HEK293 (cell line): ENCODE measurements at regions not wholly inside any gene's neighbourhood (a gene's known extent, or its start where the extent isn't known, plus 50 kb on each side); places are given as distances from the start of the nearest gene placed in this dataset.
A peak's percentile ranks its signal among the peaks of the same experiment; 100 is the strongest.

Experiments
- CTCF ChIA-PET: fragments of 350-600 bp; formaldehyde crosslinking; extraction: SDS; loops from one replicate; lab custom pipeline; 2021; ENCODE audit warnings: antibody characterized with exemption; lab: Yijun Ruan, JAX
- POLR2A ChIA-PET: fragments of 300-600 bp; formaldehyde crosslinking; extraction: SDS; loops from one replicate; lab custom pipeline; 2020; ENCODE audit warnings: antibody characterized with exemption, inconsistent platforms; lab: Yijun Ruan, JAX
- H3K27ac ChIP-seq: fragments of 200-500 bp; sonication (Bioruptor generic); 2 replicates; pipeline ENCODE4 v1.5.1; 2014; ENCODE audit warnings: low read depth, low read length, control low read depth, inconsistent platforms; ENCODE audit errors: extremely low read depth
- H3K36me3 ChIP-seq, 2 experiments: fragments of 200-500 bp in 1 of 2; sonication (Bioruptor generic) in 1 of 2; 1 replicate in 1 of 2; 2 replicates in 1 of 2; pipeline ENCODE4 v1.5.1; 2014 to 2017; ENCODE audit warnings: inconsistent platforms in 2 of 2, low read length in 2 of 2; ENCODE audit not compliant: control insufficient read depth in 2 of 2, insufficient read depth in 1 of 2
- H3K4me1 ChIP-seq: fragments of 200-500 bp; sonication (Bioruptor generic); 2 replicates; pipeline ENCODE4 v1.5.1; 2014; ENCODE audit warnings: mild to moderate bottlenecking, low read length, inconsistent platforms; ENCODE audit not compliant: control insufficient read depth, insufficient read depth
- H3K4me3 ChIP-seq: 2 replicates; pipeline ENCODE4 v1.5.1; 2011; ENCODE audit warnings: low read depth, mild to moderate bottlenecking, control low read depth, low read length, moderate library complexity
- H3K9me3 ChIP-seq: fragments of 200-500 bp; sonication (Bioruptor generic); 2 replicates; pipeline ENCODE4 v1.5.1; 2014; ENCODE audit warnings: low read depth, low read length, inconsistent platforms; ENCODE audit not compliant: control insufficient read depth, insufficient read depth
- HIC1 ChIP-seq: fragments of 450-650 bp; formaldehyde crosslinking; IDR thresholded peaks from 2 replicates; pipeline ENCODE4 v1.5.1; 2016; ENCODE audit warnings: missing biosample characterization, missing genetic modification characterization
- IKZF3 ChIP-seq: fragments of 450-650 bp; IDR thresholded peaks from 2 replicates; pipeline ENCODE4 v1.5.0; 2018; ENCODE audit warnings: missing biosample characterization, mild to moderate bottlenecking, missing genetic modification characterization, moderate library complexity
- INSM2 ChIP-seq: fragments of 450-650 bp; formaldehyde crosslinking; IDR thresholded peaks from 2 replicates; pipeline ENCODE4 v1.5.1; 2016; ENCODE audit warnings: missing biosample characterization, missing genetic modification characterization
- KLF16 ChIP-seq: fragments of 450-650 bp; formaldehyde crosslinking; IDR thresholded peaks from 2 replicates; pipeline ENCODE4 v1.5.1; 2017; ENCODE audit warnings: missing biosample characterization, missing genetic modification characterization
- KLF8 ChIP-seq: fragments of 450-650 bp; formaldehyde crosslinking; IDR thresholded peaks from 2 replicates; pipeline ENCODE4 v1.5.1; 2016; ENCODE audit warnings: missing biosample characterization, missing genetic modification characterization
- OVOL3 ChIP-seq: fragments of 450-650 bp; formaldehyde crosslinking; IDR thresholded peaks from 2 replicates; pipeline ENCODE4 v1.5.1; 2016; ENCODE audit warnings: missing biosample characterization, missing genetic modification characterization
- SP3 ChIP-seq: fragments of 450-650 bp; formaldehyde crosslinking; IDR thresholded peaks from 2 replicates; pipeline ENCODE4 v1.5.1; 2016; ENCODE audit warnings: missing biosample characterization, missing genetic modification characterization
- SP7 ChIP-seq: fragments of 450-650 bp; formaldehyde crosslinking; IDR thresholded peaks from 2 replicates; pipeline ENCODE4 v1.5.1; 2016; ENCODE audit warnings: missing biosample characterization, missing genetic modification characterization
- TCF7L2 ChIP-seq: IDR thresholded peaks from 2 replicates; pipeline ENCODE4 v1.6.1; 2011; ENCODE audit warnings: low read depth, mild to moderate bottlenecking, inconsistent platforms, low read length, moderate library complexity, borderline replicate concordance
- ZBTB17 ChIP-seq: fragments of 450-650 bp; formaldehyde crosslinking; IDR thresholded peaks from 2 replicates; pipeline ENCODE4 v1.5.1; 2016; ENCODE audit warnings: missing biosample characterization, missing genetic modification characterization
- ZBTB26 ChIP-seq: fragments of 450-650 bp; formaldehyde crosslinking; optimal IDR thresholded peaks from 2 replicates; pipeline ENCODE3; 2016; ENCODE audit warnings: missing biosample characterization, mild to moderate bottlenecking, missing genetic modification characterization
- ZFP37 ChIP-seq: fragments of 450-650 bp; formaldehyde crosslinking; IDR thresholded peaks from 2 replicates; pipeline ENCODE4 v1.5.1; 2016; ENCODE audit warnings: missing biosample characterization, missing genetic modification characterization
- ZFP41 ChIP-seq: fragments of 450-650 bp; formaldehyde crosslinking; IDR thresholded peaks from 2 replicates; pipeline ENCODE4 v1.5.1; 2016; ENCODE audit warnings: missing biosample characterization, missing genetic modification characterization, borderline replicate concordance
- ZNF121 ChIP-seq: fragments of 450-650 bp; formaldehyde crosslinking; IDR thresholded peaks from 2 replicates; pipeline ENCODE4 v1.5.1; 2016; ENCODE audit warnings: missing biosample characterization, missing genetic modification characterization
- ZNF146 ChIP-seq: fragments of 450-650 bp; formaldehyde crosslinking; IDR thresholded peaks from 2 replicates; pipeline ENCODE4 v1.5.1; 2016; ENCODE audit warnings: missing biosample characterization, missing genetic modification characterization
- ZNF2 ChIP-seq: fragments of 450-650 bp; formaldehyde crosslinking; IDR thresholded peaks from 2 replicates; pipeline ENCODE4 v1.5.1; 2016; ENCODE audit warnings: missing biosample characterization, missing genetic modification characterization
- ZNF266 ChIP-seq: fragments of 450-650 bp; formaldehyde crosslinking; IDR thresholded peaks from 2 replicates; pipeline ENCODE4 v1.5.1; 2016; ENCODE audit warnings: missing biosample characterization, missing genetic modification characterization, low read depth
- ZNF501 ChIP-seq: fragments of 450-650 bp; formaldehyde crosslinking; IDR thresholded peaks from 2 replicates; pipeline ENCODE4 v1.5.1; 2016; ENCODE audit warnings: missing biosample characterization, missing genetic modification characterization
- ZNF549 ChIP-seq: fragments of 450-650 bp; IDR thresholded peaks from 2 replicates; pipeline ENCODE4 v1.5.1; 2018; ENCODE audit warnings: missing biosample characterization, missing genetic modification characterization, mild to moderate bottlenecking, inconsistent platforms, moderate library complexity
- ZNF707 ChIP-seq: fragments of 450-650 bp; formaldehyde crosslinking; IDR thresholded peaks from 2 replicates; pipeline ENCODE4 v1.5.1; 2016; ENCODE audit warnings: missing biosample characterization, missing genetic modification characterization
- ZNF777 ChIP-seq: fragments of 450-650 bp; formaldehyde crosslinking; IDR thresholded peaks from 2 replicates; pipeline ENCODE4 v1.5.1; 2017; ENCODE audit warnings: missing biosample characterization, missing genetic modification characterization, borderline replicate concordance

- H3K4me1 ChIP-seq = no peaks in the 10 kb centered on the region
- no peaks in the 10 kb centered on the region for H3K36me3 ChIP-seq
- CTCF ChIA-PET = no interaction called here
- H3K4me3 ChIP-seq = no peak overlapping the region
- no peak overlapping the region for H3K27ac ChIP-seq
- H3K9me3 ChIP-seq = no peaks in the 10 kb centered on the region
- POLR2A ChIA-PET = no interaction called here
- no peak for TF ChIP-seq ZNF549 (tag by site-specific recombination)
- no peak for TF ChIP-seq OVOL3
- TF ChIP-seq ZFP41 = no peak
- TF ChIP-seq ZNF121 (tag by site-specific recombination) = no peak
- no peak for TF ChIP-seq ZFP37 (tag by site-specific recombination)
Observed at GRCh38 chr5:88143693-88144218, 124.9 kb downstream of the TMEM161B start.

- CTCF ChIA-PET = no interaction called here
Observed at GRCh38 chr5:88142886-88143692, 125.6 kb downstream of the TMEM161B start.

GRCh38 chr5:88142636-88142885 is 126.1 kb downstream of the TMEM161B start:
- POLR2A ChIA-PET = no interaction called here
- CTCF ChIA-PET = no interaction called here
- TF ChIP-seq ZNF707 (tag by site-specific recombination) (no peak), ZBTB26 (tag by site-specific recombination) (peak; percentile 1), ZBTB17 (tag by site-specific recombination) (peak; percentile 8; the same call in 1 of the 2 replicates)
- H3K4me3 ChIP-seq = peak overlapping the region; percentile 36
- no peaks in the 10 kb centered on the region for H3K9me3 ChIP-seq
- H3K4me1 ChIP-seq = no peaks in the 10 kb centered on the region
- no peaks in the 10 kb centered on the region for H3K36me3 ChIP-seq
- peak overlapping the region; percentile 53; the same call in 1 of the 2 replicates for H3K27ac ChIP-seq

More at GRCh38 chr5:88142886-88143692, 125.6 kb downstream of the TMEM161B start:
- Histone ChIP-seq H3K36me3 (no peaks in the 10 kb centered on the region), H3K27ac (no peak overlapping the region), H3K4me3 (no peak overlapping the region), H3K4me1 (no peaks in the 10 kb centered on the region), H3K9me3 (no peaks in the 10 kb centered on the region)
- POLR2A ChIA-PET = no interaction called here
- TF ChIP-seq IKZF3 (tag by site-specific recombination) = no peak

- H3K4me3 ChIP-seq = peak overlapping the region; percentile 47
- CTCF ChIA-PET = interaction anchor here (0.6 to 1.4 kb wide), 2 partner anchors 360 to 1625 kb away, joined by 3 to 5 read pairs; no protein-coding TSS in a partner anchor
- H3K4me1 ChIP-seq = no peaks in the 10 kb centered on the region
- no peaks in the 10 kb centered on the region for H3K36me3 ChIP-seq
- peak overlapping the region; percentile 73 for H3K27ac ChIP-seq
- POLR2A ChIA-PET = interaction anchor here (0.5 to 1.0 kb wide), 10 partner anchors 11 to 873 kb away, joined by 3 to 9 read pairs (median 4); partner anchors contain the start of gene RASA1
- H3K9me3 ChIP-seq = no peaks in the 10 kb centered on the region
- TF ChIP-seq TCF7L2 (no peak), ZNF501 (peak; percentile 28; the same call in 1 of the 2 replicates), INSM2 (no peak), ZNF146 (tag by site-specific recombination) (no peak), ZNF2 (peak; percentile 70; the same call in 1 of the 2 replicates), KLF8 (tag by site-specific recombination) (peak; percentile 54), ZNF266 (tag by site-specific recombination) (no peak), ZNF777 (tag by site-specific recombination) (0 out of 2 replicates have a peak, but pooled peaks have one; percentile 27), SP3 (peak; percentile 66), SP7 (tag by site-specific recombination) (peak; percentile 44), HIC1 (tag by site-specific recombination) (no peak), KLF16 (no peak)
Observed at GRCh38 chr5:88140856-88141752, 127.5 kb downstream of the TMEM161B start.
